ENCODE measurements at regions not wholly inside any gene's neighbourhood (a gene's known extent, or its start where the extent isn't known, plus 50 kb on each side); places are given as distances from the start of the nearest gene placed in this dataset.
"Not testable (repeated sequence)": the region's sequence is repeated elsewhere in the genome, so short reads cannot be mapped to it uniquely, and the experiment has no call there.

- no CpG with 5 or more reads among the region's 4 CpGs for WGBS (ENCODE audit: insufficient coverage)
- H3K27me3 ChIP-seq (replicated peaks in 1 of 4; ENCODE audit: control extremely low read depth in 1 of 4, control insufficient read depth in 3 of 4, insufficient read depth in 4 of 4, low read length in 3 of 4); H3K4me2 ChIP-seq (replicated peaks; ENCODE audit: low read depth, low read length, poor library complexity, severe bottlenecking); ATAC-seq (ENCODE audit: low read depth); H3K4me1 Mint-ChIP-seq; H3K4me3 ChIP-seq (ENCODE audit: control extremely low read depth in 1 of 5, extremely low read depth in 1 of 5, insufficient read depth in 1 of 5, low read depth in 2 of 5, low read length in 4 of 5); intact Hi-C loops (cut with micrococcal nuclease); H3K9ac ChIP-seq (ENCODE audit: low read length); H3K4me1 ChIP-seq (ENCODE audit: control insufficient read depth in 2 of 2, insufficient read depth in 2 of 2, low read length in 2 of 2); H3K27ac ChIP-seq (ENCODE audit: low read length in 2 of 2); DNase-seq; CTCF ChIA-PET; H3K9me3 ChIP-seq (ENCODE audit: control extremely low read depth in 1 of 3, control insufficient read depth in 2 of 3, insufficient read depth in 1 of 3, low read length in 2 of 3); POLR2A ChIA-PET; H4K20me1 ChIP-seq (ENCODE audit: control insufficient read depth, insufficient read depth, low read length, poor library complexity, severe bottlenecking); H3K79me2 ChIP-seq (ENCODE audit: control insufficient read depth, insufficient read depth, low read length); H3K9me3 Mint-ChIP-seq (ENCODE audit: insufficient read depth); H3K36me3 ChIP-seq (replicated peaks in 1 of 2; ENCODE audit: control extremely low read depth in 1 of 2, control insufficient read depth in 1 of 2, extremely low read depth in 1 of 2, insufficient read depth in 2 of 2, low read length in 1 of 2); H3K27me3 Mint-ChIP-seq; H3K4me3 Mint-ChIP-seq; H2AFZ ChIP-seq (ENCODE audit: insufficient read depth, low read depth, low read length, poor library complexity, severe bottlenecking); H3K27ac Mint-ChIP-seq: not testable (repeated sequence)
Measured at GRCh38 chr9:67112148-67112547, 119.8 kb upstream of the SPATA31A3 start.

DNA sequence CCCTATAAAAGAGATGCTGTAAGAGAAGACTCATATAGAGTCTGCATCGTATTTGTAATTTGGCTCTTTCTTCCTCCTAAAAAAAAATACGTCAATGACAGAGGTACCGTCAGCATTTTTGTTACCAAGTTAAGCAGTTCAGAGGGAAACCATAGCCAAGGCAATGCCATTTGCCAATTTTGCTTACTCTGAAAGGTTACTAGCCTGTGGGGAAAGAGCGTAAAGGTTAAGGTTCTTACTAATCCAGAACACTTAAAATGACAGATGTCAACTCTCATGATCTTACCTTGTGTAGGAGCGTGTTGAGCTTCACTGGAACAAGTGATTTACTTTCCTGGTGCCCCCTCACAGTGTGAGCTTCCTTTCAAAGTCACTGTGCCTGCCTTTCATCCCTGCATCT lies 119.4 kb upstream of the SPATA31A3 start:
- H2AFZ ChIP-seq (ENCODE audit: insufficient read depth, low read depth, low read length, poor library complexity, severe bottlenecking); H4K20me1 ChIP-seq (ENCODE audit: control insufficient read depth, insufficient read depth, low read length, poor library complexity, severe bottlenecking); H3K27me3 ChIP-seq (replicated peaks in 1 of 4; ENCODE audit: control extremely low read depth in 1 of 4, control insufficient read depth in 3 of 4, insufficient read depth in 4 of 4, low read length in 3 of 4); H3K9me3 ChIP-seq (ENCODE audit: control extremely low read depth in 1 of 3, control insufficient read depth in 2 of 3, insufficient read depth in 1 of 3, low read length in 2 of 3); H3K79me2 ChIP-seq (ENCODE audit: control insufficient read depth, insufficient read depth, low read length); H3K4me1 Mint-ChIP-seq; H3K27me3 Mint-ChIP-seq; H3K27ac ChIP-seq (ENCODE audit: low read length in 2 of 2); CTCF ChIA-PET; intact Hi-C loops (cut with micrococcal nuclease); H3K9ac ChIP-seq (ENCODE audit: low read length); H3K4me3 ChIP-seq (ENCODE audit: control extremely low read depth in 1 of 5, extremely low read depth in 1 of 5, insufficient read depth in 1 of 5, low read depth in 2 of 5, low read length in 4 of 5); H3K27ac Mint-ChIP-seq; H3K4me1 ChIP-seq (ENCODE audit: control insufficient read depth in 2 of 2, insufficient read depth in 2 of 2, low read length in 2 of 2); DNase-seq; H3K9me3 Mint-ChIP-seq (ENCODE audit: insufficient read depth); POLR2A ChIA-PET; H3K4me2 ChIP-seq (replicated peaks; ENCODE audit: low read depth, low read length, poor library complexity, severe bottlenecking); H3K36me3 ChIP-seq (replicated peaks in 1 of 2; ENCODE audit: control extremely low read depth in 1 of 2, control insufficient read depth in 1 of 2, extremely low read depth in 1 of 2, insufficient read depth in 2 of 2, low read length in 1 of 2); H3K4me3 Mint-ChIP-seq; ATAC-seq (ENCODE audit: low read depth): not testable (repeated sequence)
- 100% methylated on average over 1 of the region's 5 CpGs for WGBS (ENCODE audit: insufficient coverage)

GRCh38 chr9:67109859-67110258 lies 117.5 kb upstream of the SPATA31A3 start:
- not testable (repeated sequence) for H3K4me3 ChIP-seq (ENCODE audit: control extremely low read depth in 1 of 5, extremely low read depth in 1 of 5, insufficient read depth in 1 of 5, low read depth in 2 of 5, low read length in 4 of 5)

GRCh38 chr9:67106659-67107058 lies 114.3 kb upstream of the SPATA31A3 start:
- H2AFZ ChIP-seq (ENCODE audit: insufficient read depth, low read depth, low read length, poor library complexity, severe bottlenecking); H3K27me3 ChIP-seq (replicated peaks in 1 of 4; ENCODE audit: control extremely low read depth in 1 of 4, control insufficient read depth in 3 of 4, insufficient read depth in 4 of 4, low read length in 3 of 4); CTCF ChIA-PET; H3K4me3 Mint-ChIP-seq; H3K27me3 Mint-ChIP-seq; H3K4me3 ChIP-seq (ENCODE audit: control extremely low read depth in 1 of 5, extremely low read depth in 1 of 5, insufficient read depth in 1 of 5, low read depth in 2 of 5, low read length in 4 of 5); H3K4me2 ChIP-seq (replicated peaks; ENCODE audit: low read depth, low read length, poor library complexity, severe bottlenecking); intact Hi-C loops (cut with micrococcal nuclease); DNase-seq; H4K20me1 ChIP-seq (ENCODE audit: control insufficient read depth, insufficient read depth, low read length, poor library complexity, severe bottlenecking); H3K4me1 Mint-ChIP-seq; POLR2A ChIA-PET; H3K27ac Mint-ChIP-seq; H3K4me1 ChIP-seq (ENCODE audit: control insufficient read depth in 2 of 2, insufficient read depth in 2 of 2, low read length in 2 of 2); H3K9ac ChIP-seq (ENCODE audit: low read length); ATAC-seq (ENCODE audit: low read depth); H3K27ac ChIP-seq (ENCODE audit: low read length in 2 of 2); H3K79me2 ChIP-seq (ENCODE audit: control insufficient read depth, insufficient read depth, low read length); H3K36me3 ChIP-seq (replicated peaks in 1 of 2; ENCODE audit: control extremely low read depth in 1 of 2, control insufficient read depth in 1 of 2, extremely low read depth in 1 of 2, insufficient read depth in 2 of 2, low read length in 1 of 2); H3K9me3 Mint-ChIP-seq (ENCODE audit: insufficient read depth); H3K9me3 ChIP-seq (ENCODE audit: control extremely low read depth in 1 of 3, control insufficient read depth in 2 of 3, insufficient read depth in 1 of 3, low read length in 2 of 3): not testable (repeated sequence)
- WGBS (ENCODE audit: insufficient coverage), result no CpG with 5 or more reads among the region's 3 CpGs

More at GRCh38 chr9:67109859-67110258, 117.5 kb upstream of the SPATA31A3 start:
- H3K9me3 ChIP-seq (ENCODE audit: control extremely low read depth in 1 of 3, control insufficient read depth in 2 of 3, insufficient read depth in 1 of 3, low read length in 2 of 3); H3K9ac ChIP-seq (ENCODE audit: low read length); H3K4me1 ChIP-seq (ENCODE audit: control insufficient read depth in 2 of 2, insufficient read depth in 2 of 2, low read length in 2 of 2); ATAC-seq (ENCODE audit: low read depth); H3K27ac Mint-ChIP-seq; H3K27me3 Mint-ChIP-seq; H4K20me1 ChIP-seq (ENCODE audit: control insufficient read depth, insufficient read depth, low read length, poor library complexity, severe bottlenecking); H3K27ac ChIP-seq (ENCODE audit: low read length in 2 of 2); H3K9me3 Mint-ChIP-seq (ENCODE audit: insufficient read depth); H3K79me2 ChIP-seq (ENCODE audit: control insufficient read depth, insufficient read depth, low read length); CTCF ChIA-PET; H3K36me3 ChIP-seq (replicated peaks in 1 of 2; ENCODE audit: control extremely low read depth in 1 of 2, control insufficient read depth in 1 of 2, extremely low read depth in 1 of 2, insufficient read depth in 2 of 2, low read length in 1 of 2); POLR2A ChIA-PET; H3K4me1 Mint-ChIP-seq; H3K27me3 ChIP-seq (replicated peaks in 1 of 4; ENCODE audit: control extremely low read depth in 1 of 4, control insufficient read depth in 3 of 4, insufficient read depth in 4 of 4, low read length in 3 of 4); intact Hi-C loops (cut with micrococcal nuclease); H2AFZ ChIP-seq (ENCODE audit: insufficient read depth, low read depth, low read length, poor library complexity, severe bottlenecking); DNase-seq; H3K4me3 Mint-ChIP-seq; H3K4me2 ChIP-seq (replicated peaks; ENCODE audit: low read depth, low read length, poor library complexity, severe bottlenecking): not testable (repeated sequence)
- no CpG with 5 or more reads among the region's 1 CpG for WGBS (ENCODE audit: insufficient coverage)
